ENCODE measurements at regions not wholly inside any gene's neighbourhood (a gene's known extent, or its start where the extent isn't known, plus 50 kb on each side); places are given as distances from the start of the nearest gene placed in this dataset.

GRCh38 chr11:10627816-10628215 is 59.4 kb upstream of the LYVE1 start:
- no peak for DNase-seq (ENCODE audit: extremely low read depth, low read depth)
- no peak overlapping the region for H3K4me3 ChIP-seq (replicated peaks; ENCODE audit: low read depth, low read length)
- TF ChIP-seq CTCF (IDR thresholded peaks at IDR 0.05; ENCODE audit: low read depth, low read length, missing control alignments), result no peak

GRCh38 chr11:10627291-10627690 is 58.8 kb upstream of the LYVE1 start:
- no peak overlapping the region for H3K4me3 ChIP-seq (replicated peaks; ENCODE audit: low read depth, low read length)
- no peak for DNase-seq (ENCODE audit: extremely low read depth, low read depth)
- TF ChIP-seq CTCF (IDR thresholded peaks at IDR 0.05; ENCODE audit: low read depth, low read length, missing control alignments), result no peak

GRCh38 chr11:10625982-10626311 is 57.5 kb upstream of the LYVE1 start:
- H3K4me3 ChIP-seq (replicated peaks; ENCODE audit: low read depth, low read length), result no peak overlapping the region
- DNase-seq (ENCODE audit: extremely low read depth, low read depth), result no peak
- no peak for TF ChIP-seq CTCF (IDR thresholded peaks at IDR 0.05; ENCODE audit: low read depth, low read length, missing control alignments)

- TF ChIP-seq CTCF (IDR thresholded peaks at IDR 0.05; ENCODE audit: low read depth, low read length, missing control alignments), result no peak
- H3K4me3 ChIP-seq (replicated peaks; ENCODE audit: low read depth, low read length), result no peak overlapping the region
- DNase-seq (ENCODE audit: extremely low read depth, low read depth), result no peak
These were observed 57.0 kb upstream of the LYVE1 start for GRCh38 chr11:10625281-10625981.

- TF ChIP-seq CTCF (IDR thresholded peaks at IDR 0.05; ENCODE audit: low read depth, low read length, missing control alignments), result peak; percentile 70
- DNase-seq (ENCODE audit: extremely low read depth, low read depth), result no peak
- H3K4me3 ChIP-seq (replicated peaks; ENCODE audit: low read depth, low read length), result no peak overlapping the region
These were observed 55.6 kb upstream of the LYVE1 start for GRCh38 chr11:10623797-10624761.

- no peak overlapping the region for H3K4me3 ChIP-seq (replicated peaks; ENCODE audit: low read depth, low read length)
- TF ChIP-seq CTCF (IDR thresholded peaks at IDR 0.05; ENCODE audit: low read depth, low read length, missing control alignments), result no peak
- no peak for DNase-seq (ENCODE audit: extremely low read depth, low read depth)
These were observed 54.7 kb upstream of the LYVE1 start for GRCh38 chr11:10622957-10623791.

Data from HFF-Myc (cell line).